OCI-LY3 (cell line): ENCODE measurements at regions not wholly inside any gene's neighbourhood (a gene's known extent, or its start where the extent isn't known, plus 50 kb on each side); places are given as distances from the start of the nearest gene placed in this dataset.

ENCODE experiments used
- CTCF ChIP-seq: fragments of 200-600, 300-600 bp; sonication (generic); IDR thresholded peaks from 2 replicates; pipeline ENCODE4 v1.5.1; 2014; ENCODE audit warnings: antibody characterized with exemption, low read length, low read depth
- EZH2phosphoT487 ChIP-seq: fragments of 200-600 bp; shearing (Covaris generic); IDR thresholded peaks from 2 replicates; pipeline ENCODE4 v1.6.1; 2018; ENCODE audit warnings: antibody characterized with exemption, mixed run types, low read depth

- TF ChIP-seq CTCF (no peak), EZH2phosphoT487 (no peak)
Measured at GRCh38 chr22:25318081-25318823, 98.8 kb downstream of the CRYBB2 start.
